ENCODE measurements at regions not wholly inside any gene's neighbourhood (a gene's known extent, or its start where the extent isn't known, plus 50 kb on each side); places are given as distances from the start of the nearest gene placed in this dataset.

DNA sequence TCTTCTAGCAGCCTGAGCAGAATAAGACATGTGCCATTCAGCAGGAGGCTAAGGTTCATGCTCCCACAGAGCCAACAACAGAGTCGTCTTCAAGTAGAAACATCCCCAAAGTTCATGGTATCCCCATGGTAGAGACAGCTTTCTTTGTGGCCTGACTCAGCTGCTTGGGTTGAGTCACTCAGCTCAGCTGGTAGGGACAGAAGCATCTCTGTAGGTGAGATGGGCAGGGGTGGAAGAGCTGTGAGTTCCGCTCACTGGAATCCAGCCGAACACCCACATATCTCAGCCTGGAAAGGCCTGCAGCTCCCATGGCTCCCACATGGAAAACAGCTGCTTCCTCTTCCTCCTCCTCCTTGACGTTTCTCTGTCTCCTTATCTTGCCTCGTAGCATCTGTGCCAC lies 792.7 kb downstream of the RNF144A start:
- no CpG with 5 or more reads among the region's 5 CpGs for WGBS (ENCODE audit: extremely low coverage, insufficient read length, low lambda C conversion rate)
- H3K36me3 Mint-ChIP-seq (ENCODE audit: insufficient read depth in 1 of 3, low read depth in 3 of 3): peaks cover 0 to 1% (median 0%) of the 10 kb centered on the region in 3 experiments; a peak in 2 of 7 replicates
- TF ChIP-seq, protein P1, sequence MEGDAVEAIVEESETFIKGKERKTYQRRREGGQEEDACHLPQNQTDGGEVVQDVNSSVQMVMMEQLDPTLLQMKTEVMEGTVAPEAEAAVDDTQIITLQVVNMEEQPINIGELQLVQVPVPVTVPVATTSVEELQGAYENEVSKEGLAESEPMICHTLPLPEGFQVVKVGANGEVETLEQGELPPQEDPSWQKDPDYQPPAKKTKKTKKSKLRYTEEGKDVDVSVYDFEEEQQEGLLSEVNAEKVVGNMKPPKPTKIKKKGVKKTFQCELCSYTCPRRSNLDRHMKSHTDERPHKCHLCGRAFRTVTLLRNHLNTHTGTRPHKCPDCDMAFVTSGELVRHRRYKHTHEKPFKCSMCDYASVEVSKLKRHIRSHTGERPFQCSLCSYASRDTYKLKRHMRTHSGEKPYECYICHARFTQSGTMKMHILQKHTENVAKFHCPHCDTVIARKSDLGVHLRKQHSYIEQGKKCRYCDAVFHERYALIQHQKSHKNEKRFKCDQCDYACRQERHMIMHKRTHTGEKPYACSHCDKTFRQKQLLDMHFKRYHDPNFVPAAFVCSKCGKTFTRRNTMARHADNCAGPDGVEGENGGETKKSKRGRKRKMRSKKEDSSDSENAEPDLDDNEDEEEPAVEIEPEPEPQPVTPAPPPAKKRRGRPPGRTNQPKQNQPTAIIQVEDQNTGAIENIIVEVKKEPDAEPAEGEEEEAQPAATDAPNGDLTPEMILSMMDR (conservative IDR thresholded peaks at IDR 0.05): no peak
- Histone ChIP-seq H3K27me3 (ENCODE audit: insufficient read depth, low read length) (no peaks in the 10 kb centered on the region), H4K5ac (ENCODE audit: insufficient read length, low read depth, low read length) (no peak overlapping the region), H3K4me1 (ENCODE audit: insufficient read depth, low read length) (no peaks in the 10 kb centered on the region), H2BK120ac (ENCODE audit: low read depth, low read length, poor library complexity, severe bottlenecking) (no peak overlapping the region), H3K4ac (ENCODE audit: low read depth, low read length) (no peak overlapping the region), H3K18ac (ENCODE audit: insufficient read length, low read depth, low read length) (no peak overlapping the region), H3K23me2 (ENCODE audit: insufficient read length, low read depth, low read length, poor library complexity, severe bottlenecking) (no peaks in the 10 kb centered on the region), H3K56ac (ENCODE audit: insufficient read length, low read depth, low read length) (no peak overlapping the region), H3K79me2 (ENCODE audit: insufficient read depth, low read length) (no peaks in the 10 kb centered on the region), H3K27ac (ENCODE audit: insufficient read length, low read depth, low read length) (no peak overlapping the region), H3T11ph (ENCODE audit: low read length) (no peak overlapping the region), H2BK20ac (ENCODE audit: low read depth, low read length, poor library complexity, severe bottlenecking) (no peak overlapping the region), H2BK12ac (ENCODE audit: insufficient read length, low read depth, low read length) (no peak overlapping the region), H2BK15ac (ENCODE audit: low read depth, low read length) (no peak overlapping the region), H4K8ac (replicated peaks; ENCODE audit: insufficient read length, low read depth, low read length) (no peak overlapping the region), H3K14ac (ENCODE audit: insufficient read depth, low read length) (no peak overlapping the region), H3K79me1 (ENCODE audit: insufficient read depth, low read depth, low read length, poor library complexity, severe bottlenecking) (no peaks in the 10 kb centered on the region), H2BK5ac (ENCODE audit: insufficient read length, low read length) (no peak overlapping the region), H2AFZ (ENCODE audit: low read length) (no peak overlapping the region), H3K9me3 (ENCODE audit: control insufficient read depth, low read depth, low read length) (no peaks in the 10 kb centered on the region), H3K9ac (ENCODE audit: extremely low read depth, insufficient read length, low read length) (no peak overlapping the region), H4K91ac (ENCODE audit: insufficient read length, low read depth, low read length) (no peak overlapping the region), H3K23ac (ENCODE audit: insufficient read length, low read depth, low read length) (no peak overlapping the region), H3K4me2 (ENCODE audit: insufficient read depth, insufficient read length, low read length) (no peak overlapping the region), H4K20me1 (ENCODE audit: control insufficient read depth, insufficient read depth, insufficient read length) (no peaks in the 10 kb centered on the region), H2AK5ac (ENCODE audit: insufficient read length, low read length) (no peak overlapping the region)
- peaks cover 5 to 6% of the 10 kb centered on the region in 2 experiments; a peak in 4 of 5 replicates for H3K9me3 Mint-ChIP-seq
- H3K4me3 Mint-ChIP-seq: no peak overlapping the region
- H3K27ac Mint-ChIP-seq: no peak overlapping the region
- H3K4me1 Mint-ChIP-seq: peaks cover 5 to 9% of the 10 kb centered on the region in 2 experiments
- peaks cover 5% of the 10 kb centered on the region for H3K27me3 Mint-ChIP-seq (ENCODE audit: low read depth)
- no peak for DNase-seq

All from H9 (cell line).